ENCODE measurements at regions not wholly inside any gene's neighbourhood (a gene's known extent, or its start where the extent isn't known, plus 50 kb on each side); places are given as distances from the start of the nearest gene placed in this dataset.

- Histone ChIP-seq H3K4me2 (ENCODE audit: low read length) (no peak overlapping the region), H2AFZ (ENCODE audit: low read depth, low read length, poor library complexity, severe bottlenecking) (no peak overlapping the region), H3K36me3 (ENCODE audit: control insufficient read depth in 1 of 2, insufficient read depth in 2 of 2, low read length in 2 of 2) (no peaks in the 10 kb centered on the region), H3K4me1 (ENCODE audit: control insufficient read depth in 1 of 2, insufficient read depth in 2 of 2, low read length in 2 of 2) (no peaks in the 10 kb centered on the region), H3K9ac (ENCODE audit: low read length) (no peak overlapping the region), H4K20me1 (ENCODE audit: insufficient read depth) (no peaks in the 10 kb centered on the region), H3K9me2 (ENCODE audit: insufficient read depth) (no peaks in the 10 kb centered on the region), H3K27me3 (ENCODE audit: insufficient read depth, low read length) (no peaks in the 10 kb centered on the region), H3K4me3 (replicated peaks in 1 of 2; ENCODE audit: low read depth in 1 of 2, low read length in 2 of 2) (no peak overlapping the region), H3K27ac (ENCODE audit: low read depth, low read length) (no peak overlapping the region), H3K9me3 (ENCODE audit: control insufficient read depth in 1 of 2, insufficient read depth in 1 of 2, low read depth in 1 of 2, low read length in 2 of 2) (no peaks in the 10 kb centered on the region), H3K79me2 (ENCODE audit: insufficient read depth, low read length) (no peaks in the 10 kb centered on the region)
- ChIA-PET CTCF (interaction anchor here (1.8 kb wide), 1 partner anchor 100 kb away, joined by 6 read pairs; no protein-coding TSS in a partner anchor), POLR2A (no interaction called here), RAD21 (ENCODE audit: low non-redundant PET in 1 of 2, low total read pairs in 2 of 2, uncharacterized antibody in 2 of 2, unreplicated experiment in 2 of 2) (no interaction called here)
- TF ChIP-seq RAD21 (IDR thresholded peaks at IDR 0.05; ENCODE audit: low read depth) (no peak), POLR2AphosphoS5 (IDR thresholded peaks at IDR 0.05; ENCODE audit: low read depth, low read length) (no peak), EZH2phosphoT487 (IDR thresholded peaks at IDR 0.05; ENCODE audit: borderline replicate concordance) (no peak), ZFX (IDR thresholded peaks at IDR 0.05) (no peak), EGR1 (IDR thresholded peaks at IDR 0.05; ENCODE audit: low read depth) (no peak), FOSL1 (IDR thresholded peaks at IDR 0.05; ENCODE audit: low read depth) (no peak), JUND (IDR thresholded peaks at IDR 0.05) (no peak), TCF7L2 (IDR thresholded peaks at IDR 0.05; ENCODE audit: borderline replicate concordance, extremely low read depth, insufficient read depth, insufficient read length) (no peak), YY1 (IDR thresholded peaks at IDR 0.05; ENCODE audit: extremely low read depth, insufficient replicate concordance, low read depth, low read length) (no peak), SP1 (IDR thresholded peaks at IDR 0.05; ENCODE audit: low read depth) (no peak), CTCF (IDR thresholded peaks at IDR 0.05 in 2 of 3, conservative IDR thresholded peaks at IDR 0.05 in 1 of 3; ENCODE audit: borderline replicate concordance in 1 of 3, insufficient read depth in 1 of 3, low read depth in 2 of 3, low read length in 2 of 3) (no peak), POLR2A (IDR thresholded peaks at IDR 0.05; ENCODE audit: borderline replicate concordance, extremely low read depth, insufficient read depth, insufficient read length) (no peak), ZNF274 (IDR thresholded peaks at IDR 0.05; ENCODE audit: low read depth, low read length) (no peak), ATF3 (IDR thresholded peaks at IDR 0.05) (no peak), CBX3 (IDR thresholded peaks at IDR 0.05; ENCODE audit: low read depth) (no peak), CEBPB (IDR thresholded peaks at IDR 0.05; ENCODE audit: low read depth) (no peak)
- intact Hi-C loops (cut with micrococcal nuclease) = loop anchor here (10.0 kb wide), 1 partner anchor 590 kb away; the partner anchor contains the start of gene GALNT18
- ATAC-seq (no peak), DNase-seq (ENCODE audit: low read depth, low spot score) (no peak)
- no TSS peak for BruUV-seq (replicated peaks)
Measured at GRCh38 chr11:11034476-11034875, 176.6 kb upstream of the ZBED5 start.

Measured in HCT116 (cell line).